DMS53 treated with DMSO at 0.1 percent for 48 hours (cell line): ENCODE measurements at regions not wholly inside any gene's neighbourhood (a gene's known extent, or its start where the extent isn't known, plus 50 kb on each side); places are given as distances from the start of the nearest gene placed in this dataset.
A peak's percentile ranks its signal among the peaks of the same experiment; 100 is the strongest.
"Not testable (repeated sequence)": the region's sequence is repeated elsewhere in the genome, so short reads cannot be mapped to it uniquely, and the experiment has no call there.

Source experiments
- DNase-seq: peaks from one replicate; lab custom pipeline; 2025; ENCODE audit not compliant: unreplicated experiment; lab: John Stamatoyannopoulos, UW

GRCh38 chr11:93902921-93903320, 52.5 kb upstream of the VSTM5 start:
- DNase-seq: no peak

- no peak for DNase-seq
Measured at GRCh38 chr11:93903989-93904388, 53.6 kb upstream of the VSTM5 start.

GRCh38 chr11:93904716-93905115, 54.3 kb upstream of the VSTM5 start:
- no peak for DNase-seq

- DNase-seq: no peak
Measured at GRCh38 chr11:93905384-93905783, 55.0 kb upstream of the VSTM5 start.

GRCh38 chr11:93906486-93906885, 56.1 kb upstream of the VSTM5 start:
- no peak for DNase-seq

GRCh38 chr11:93907901-93908300, 57.5 kb upstream of the VSTM5 start:
- no peak for DNase-seq

- no peak for DNase-seq
Measured at GRCh38 chr11:93908689-93909088, 58.3 kb upstream of the VSTM5 start.

GRCh38 chr11:93917673-93918072, 67.3 kb upstream of the VSTM5 start:
- DNase-seq: no peak

GRCh38 chr11:93921695-93922468, 71.5 kb upstream of the VSTM5 start:
- peak; percentile 82 for DNase-seq

GRCh38 chr11:93922830-93923229, 72.4 kb upstream of the VSTM5 start:
- no peak for DNase-seq

- not testable (repeated sequence) for DNase-seq
Measured at GRCh38 chr11:93926099-93926498, 75.7 kb upstream of the VSTM5 start.

- no peak for DNase-seq
Measured at GRCh38 chr11:93929407-93929806, 79.0 kb upstream of the VSTM5 start.

GRCh38 chr11:93933230-93933629, 82.8 kb upstream of the VSTM5 start:
- DNase-seq: no peak

GRCh38 chr11:93935826-93936225, 85.3 kb upstream of the HEPHL1 start:
- peak; percentile 99 for DNase-seq

- DNase-seq: peak; percentile 83
Measured at GRCh38 chr11:93936460-93936859, 84.7 kb upstream of the HEPHL1 start.

- DNase-seq: no peak
Measured at GRCh38 chr11:93939084-93939760, 81.9 kb upstream of the HEPHL1 start.

- no peak for DNase-seq
Measured at GRCh38 chr11:93940395-93940794, 80.8 kb upstream of the HEPHL1 start.

GRCh38 chr11:93942176-93942575, 79.0 kb upstream of the HEPHL1 start:
- no peak for DNase-seq

GRCh38 chr11:93945596-93945995, 75.6 kb upstream of the HEPHL1 start:
- DNase-seq: no peak

- no peak for DNase-seq
Measured at GRCh38 chr11:93952082-93952780, 68.9 kb upstream of the HEPHL1 start.

- no peak for DNase-seq
Measured at GRCh38 chr11:93957397-93957952, 63.7 kb upstream of the HEPHL1 start.

- peak; percentile 53 for DNase-seq
Measured at GRCh38 chr11:93958991-93959390, 62.2 kb upstream of the HEPHL1 start.
